ENCODE measurements at regions not wholly inside any gene's neighbourhood (a gene's known extent, or its start where the extent isn't known, plus 50 kb on each side); places are given as distances from the start of the nearest gene placed in this dataset.
"Not testable (repeated sequence)": the region's sequence is repeated elsewhere in the genome, so short reads cannot be mapped to it uniquely, and the experiment has no call there.

GRCh38 chr7:34207810-34208209 lies 302.5 kb downstream of the BMPER start:
- DNase-seq, result no peak

GRCh38 chr7:34208878-34209621 lies 303.7 kb downstream of the BMPER start:
- no peak for DNase-seq

GRCh38 chr7:34211018-34211417 lies 305.7 kb downstream of the BMPER start:
- DNase-seq, result no peak

- no peak for DNase-seq
These were observed 312.6 kb downstream of the BMPER start for GRCh38 chr7:34217972-34218371.

GRCh38 chr7:34219153-34219718 lies 313.9 kb downstream of the BMPER start:
- DNase-seq, result no peak

GRCh38 chr7:34220506-34221185 lies 315.3 kb downstream of the BMPER start:
- DNase-seq, result no peak

GRCh38 chr7:34222316-34222715 lies 317.0 kb downstream of the BMPER start:
- DNase-seq, result no peak

- no peak for DNase-seq
These were observed 317.4 kb downstream of the BMPER start for GRCh38 chr7:34222722-34223121.

- no peak for DNase-seq
These were observed 318.9 kb downstream of the BMPER start for GRCh38 chr7:34224281-34224680.

GRCh38 chr7:34225193-34225592 lies 319.9 kb downstream of the BMPER start:
- DNase-seq, result no peak

- no peak for DNase-seq
These were observed 322.2 kb downstream of the BMPER start for GRCh38 chr7:34227525-34227924.

GRCh38 chr7:34235101-34235500 lies 329.8 kb downstream of the BMPER start:
- not testable (repeated sequence) for DNase-seq

- no peak for DNase-seq
These were observed 330.7 kb downstream of the BMPER start for GRCh38 chr7:34236057-34236456.

- no peak for DNase-seq
These were observed 331.6 kb downstream of the BMPER start for GRCh38 chr7:34236839-34237492.

GRCh38 chr7:34237493-34237849 lies 332.1 kb downstream of the BMPER start:
- no peak for DNase-seq

- DNase-seq, result no peak
These were observed 335.1 kb downstream of the BMPER start for GRCh38 chr7:34240417-34240816.

- no peak for DNase-seq
These were observed 337.1 kb downstream of the BMPER start for GRCh38 chr7:34242391-34242790.

GRCh38 chr7:34245246-34245645 lies 339.9 kb downstream of the BMPER start:
- DNase-seq, result no peak

GRCh38 chr7:34247468-34247867 lies 342.1 kb downstream of the BMPER start:
- DNase-seq, result no peak

- no peak for DNase-seq
These were observed 343.9 kb downstream of the BMPER start for GRCh38 chr7:34249192-34249591.

GRCh38 chr7:34260279-34260678 lies 354.9 kb downstream of the BMPER start:
- DNase-seq, result no peak

GRCh38 chr7:34263168-34263567 lies 357.8 kb downstream of the BMPER start:
- DNase-seq, result no peak

GRCh38 chr7:34269084-34269483 lies 363.7 kb downstream of the BMPER start:
- no peak for DNase-seq

GRCh38 chr7:34275624-34276023 lies 370.3 kb downstream of the BMPER start:
- DNase-seq, result no peak

Data from activated gamma-delta T cell treated with Interleukin-2 at 50 U/mL for 16 hours (primary cell).